Bronchial epithelial cell (primary cell): ENCODE measurements at regions not wholly inside any gene's neighbourhood (a gene's known extent, or its start where the extent isn't known, plus 50 kb on each side); places are given as distances from the start of the nearest gene placed in this dataset.

Experiments used
- DNase-seq: peaks from one replicate; pipeline ENCODE4 v3.0.0-alpha.2; 2010; ENCODE audit warnings: low read depth
- FAIRE-seq: peaks from 2 replicates; lab custom pipeline; 2011; peaks lifted over from hg19 to GRCh38; lab: Jason Lieb, UNC
- H3K27me3 ChIP-seq: 2 replicates; pipeline ENCODE4 v1.5.1; 2011; ENCODE audit warnings: low read length; ENCODE audit not compliant: control insufficient read depth, insufficient read depth
- H3K36me3 ChIP-seq: 2 replicates; pipeline ENCODE4 v1.5.1; 2011; ENCODE audit warnings: low read length; ENCODE audit not compliant: control insufficient read depth, insufficient read depth
- H3K4me3 ChIP-seq: 2 replicates; pipeline ENCODE4 v1.5.1; 2011; ENCODE audit warnings: mild to moderate bottlenecking, low read depth, low read length, control low read depth
- TF ChIP-seq, protein P1 (sequence below): IDR thresholded peaks from 2 replicates; pipeline ENCODE4 v1.5.1; 2011; ENCODE audit warnings: mild to moderate bottlenecking, moderate library complexity, low read length, control low read depth, inconsistent platforms; ENCODE audit not compliant: insufficient read depth, severe bottlenecking

- Histone ChIP-seq H3K27me3 (no peaks in the 10 kb centered on the region), H3K4me3 (no peak overlapping the region), H3K36me3 (no peaks in the 10 kb centered on the region)
- FAIRE-seq, result no peak
- TF ChIP-seq, protein P1, sequence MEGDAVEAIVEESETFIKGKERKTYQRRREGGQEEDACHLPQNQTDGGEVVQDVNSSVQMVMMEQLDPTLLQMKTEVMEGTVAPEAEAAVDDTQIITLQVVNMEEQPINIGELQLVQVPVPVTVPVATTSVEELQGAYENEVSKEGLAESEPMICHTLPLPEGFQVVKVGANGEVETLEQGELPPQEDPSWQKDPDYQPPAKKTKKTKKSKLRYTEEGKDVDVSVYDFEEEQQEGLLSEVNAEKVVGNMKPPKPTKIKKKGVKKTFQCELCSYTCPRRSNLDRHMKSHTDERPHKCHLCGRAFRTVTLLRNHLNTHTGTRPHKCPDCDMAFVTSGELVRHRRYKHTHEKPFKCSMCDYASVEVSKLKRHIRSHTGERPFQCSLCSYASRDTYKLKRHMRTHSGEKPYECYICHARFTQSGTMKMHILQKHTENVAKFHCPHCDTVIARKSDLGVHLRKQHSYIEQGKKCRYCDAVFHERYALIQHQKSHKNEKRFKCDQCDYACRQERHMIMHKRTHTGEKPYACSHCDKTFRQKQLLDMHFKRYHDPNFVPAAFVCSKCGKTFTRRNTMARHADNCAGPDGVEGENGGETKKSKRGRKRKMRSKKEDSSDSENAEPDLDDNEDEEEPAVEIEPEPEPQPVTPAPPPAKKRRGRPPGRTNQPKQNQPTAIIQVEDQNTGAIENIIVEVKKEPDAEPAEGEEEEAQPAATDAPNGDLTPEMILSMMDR, result no peak
- peak; percentile 62 for DNase-seq
These were observed 152.5 kb upstream of the SPRY1 start for GRCh38 chr4:123244137-123244536.

DNA sequence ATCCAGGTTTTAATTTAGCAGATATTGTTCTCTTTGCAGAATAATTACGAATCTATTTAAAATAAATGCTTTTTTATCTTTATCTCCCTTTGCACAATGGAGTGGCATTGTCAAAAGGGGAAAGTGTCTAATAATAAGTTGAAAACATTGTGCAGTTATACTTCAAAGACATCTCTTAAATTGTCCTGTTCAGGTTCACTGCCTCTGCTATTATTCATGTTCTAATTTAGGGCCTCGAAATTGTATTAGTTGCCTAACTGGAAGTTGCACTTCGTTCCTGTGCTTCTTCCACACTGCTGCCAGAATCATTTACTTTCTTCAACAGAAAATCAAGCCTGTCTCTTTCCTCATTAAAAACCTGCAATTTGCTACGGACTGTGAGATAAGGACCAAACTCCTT is 150.5 kb upstream of the SPRY1 start:
- FAIRE-seq (no peak), DNase-seq (no peak)
- Histone ChIP-seq H3K36me3 (no peaks in the 10 kb centered on the region), H3K4me3 (no peak overlapping the region), H3K27me3 (no peaks in the 10 kb centered on the region)
- TF ChIP-seq, protein P1, result no peak

GRCh38 chr4:123248085-123248659 is 148.4 kb upstream of the SPRY1 start:
- no peak for FAIRE-seq
- TF ChIP-seq, protein P1, result no peak
- no peak overlapping the region for H3K4me3 ChIP-seq
- no peaks in the 10 kb centered on the region for H3K27me3 ChIP-seq
- H3K36me3 ChIP-seq, result no peaks in the 10 kb centered on the region
- DNase-seq, result no peak

GRCh38 chr4:123249821-123250220 is 146.8 kb upstream of the SPRY1 start:
- Histone ChIP-seq H3K36me3 (no peaks in the 10 kb centered on the region), H3K4me3 (no peak overlapping the region), H3K27me3 (no peaks in the 10 kb centered on the region)
- FAIRE-seq (no peak), DNase-seq (no peak)
- TF ChIP-seq, protein P1, result no peak

- no peaks in the 10 kb centered on the region for H3K27me3 ChIP-seq
- TF ChIP-seq, protein P1, result no peak
- FAIRE-seq, result no peak
- no peak overlapping the region for H3K4me3 ChIP-seq
- DNase-seq, result peak; percentile 48
- H3K36me3 ChIP-seq, result no peaks in the 10 kb centered on the region
These were observed 145.8 kb upstream of the SPRY1 start for GRCh38 chr4:123250843-123251242.

DNA sequence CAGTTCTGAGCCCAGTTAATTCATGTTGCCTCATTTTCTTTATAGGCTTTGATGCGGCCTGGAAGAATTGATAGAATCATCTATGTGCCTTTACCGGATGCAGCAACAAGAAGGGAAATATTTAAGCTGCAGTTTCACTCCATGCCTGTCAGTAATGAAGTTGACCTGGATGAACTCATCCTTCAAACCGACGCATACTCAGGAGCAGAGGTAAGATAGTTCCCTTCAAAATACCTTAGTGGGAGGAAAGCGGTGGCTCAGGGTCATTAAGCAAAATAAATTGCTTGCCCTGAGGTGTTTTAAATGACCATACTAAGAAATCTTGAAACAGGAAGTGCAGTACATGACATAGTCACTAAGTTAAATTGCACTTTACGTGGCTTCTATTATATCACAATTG is 140.6 kb upstream of the SPRY1 start:
- TF ChIP-seq, protein P1, result no peak
- no peaks in the 10 kb centered on the region for H3K36me3 ChIP-seq
- FAIRE-seq (no peak), DNase-seq (no peak)
- H3K4me3 ChIP-seq, result no peak overlapping the region
- no peaks in the 10 kb centered on the region for H3K27me3 ChIP-seq
